OCI-LY1 (cell line): ENCODE measurements at regions not wholly inside any gene's neighbourhood (a gene's known extent, or its start where the extent isn't known, plus 50 kb on each side); places are given as distances from the start of the nearest gene placed in this dataset.

Experiments used
- H2AFZ ChIP-seq: fragments of 200-600 bp; sonication (generic), shearing (Covaris generic); 2 replicates; pipeline ENCODE4 v1.6.0; 2014; ENCODE audit warnings: antibody characterized with exemption, mild to moderate bottlenecking, low read length
- H3F3A ChIP-seq: fragments of 200-600 bp; sonication (generic), shearing (Covaris generic); 2 replicates; pipeline ENCODE4 v1.6.0; 2014; ENCODE audit warnings: mild to moderate bottlenecking, antibody characterized with exemption, low read length, moderate library complexity; ENCODE audit not compliant: insufficient read depth
- H3K27ac ChIP-seq: fragments of 200-600 bp; sonication (generic); 2 replicates; pipeline ENCODE4 v1.5.1; 2014; ENCODE audit warnings: low read length, mixed run types, mild to moderate bottlenecking, low read depth; ENCODE audit not compliant: poor library complexity, severe bottlenecking
- H3K27me3 ChIP-seq: fragments of 200-600 bp; sonication (generic); 2 replicates; pipeline ENCODE4 v1.6.0; 2014; ENCODE audit warnings: antibody characterized with exemption, mild to moderate bottlenecking, low read length, moderate library complexity; ENCODE audit not compliant: insufficient read depth
- H3K36me3 ChIP-seq: fragments of 200-600 bp; sonication (generic); 2 replicates; pipeline ENCODE4 v1.6.1; 2014; ENCODE audit warnings: mild to moderate bottlenecking, antibody characterized with exemption, low read length, moderate library complexity, mixed read lengths; ENCODE audit not compliant: insufficient read depth
- H3K4me1 ChIP-seq: fragments of 200-600 bp; sonication (generic); 2 replicates; pipeline ENCODE4 v1.5.1; 2014; ENCODE audit warnings: mild to moderate bottlenecking, low read length, moderate library complexity; ENCODE audit not compliant: insufficient read depth, severe bottlenecking
- H3K4me2 ChIP-seq: fragments of 200-600 bp; sonication (generic), shearing (Covaris generic); 2 replicates; pipeline ENCODE4 v1.6.1; 2014; ENCODE audit warnings: low read length
- H3K4me3 ChIP-seq: fragments of 200-600 bp; sonication (generic); 2 replicates; pipeline ENCODE4 v1.5.1; 2014; ENCODE audit warnings: low read length, low read depth, mild to moderate bottlenecking, mixed read lengths; ENCODE audit not compliant: poor library complexity, severe bottlenecking
- H3K79me2 ChIP-seq: fragments of 200-600 bp; shearing (Covaris generic); 2 replicates; pipeline ENCODE4 v1.6.1; 2016; ENCODE audit warnings: mixed run types, low read length, mixed read lengths; ENCODE audit not compliant: insufficient read depth
- H3K9ac ChIP-seq: fragments of 200-600 bp; sonication (generic), shearing (Covaris generic); 2 replicates; pipeline ENCODE4 v1.6.1; 2014; ENCODE audit warnings: mild to moderate bottlenecking, low read length, mixed read lengths
- H3K9me2 ChIP-seq: fragments of 200-600 bp; sonication (generic), shearing (Covaris generic); 2 replicates; pipeline ENCODE4 v1.6.1; 2014; ENCODE audit warnings: low read depth, mild to moderate bottlenecking, low read length, mixed read lengths
- H3K9me3 ChIP-seq: fragments of 200-600 bp; shearing (Covaris generic); 2 replicates; pipeline ENCODE4 v1.6.1; 2014; ENCODE audit warnings: low read length, mixed read lengths
- H4K20me1 ChIP-seq: fragments of 200-600 bp; sonication (generic), shearing (Covaris generic); 2 replicates; pipeline ENCODE4 v1.6.0; 2016; ENCODE audit warnings: mild to moderate bottlenecking, low read length; ENCODE audit not compliant: insufficient read depth
- CTCF ChIP-seq: fragments of 200-600 bp; sonication (generic), shearing (Covaris generic); IDR thresholded peaks from 2 replicates; pipeline ENCODE4 v1.5.1; 2017; ENCODE audit warnings: mild to moderate bottlenecking, antibody characterized with exemption, low read length, moderate library complexity, mixed read lengths
- EZH2 ChIP-seq: fragments of 200-600 bp; sonication (generic), shearing (Covaris generic); IDR thresholded peaks from 2 replicates; pipeline ENCODE4 v1.8.0; 2017; ENCODE audit warnings: borderline replicate concordance, mixed run types, mild to moderate bottlenecking, antibody characterized with exemption, low read length, moderate library complexity, mixed read lengths

DNA sequence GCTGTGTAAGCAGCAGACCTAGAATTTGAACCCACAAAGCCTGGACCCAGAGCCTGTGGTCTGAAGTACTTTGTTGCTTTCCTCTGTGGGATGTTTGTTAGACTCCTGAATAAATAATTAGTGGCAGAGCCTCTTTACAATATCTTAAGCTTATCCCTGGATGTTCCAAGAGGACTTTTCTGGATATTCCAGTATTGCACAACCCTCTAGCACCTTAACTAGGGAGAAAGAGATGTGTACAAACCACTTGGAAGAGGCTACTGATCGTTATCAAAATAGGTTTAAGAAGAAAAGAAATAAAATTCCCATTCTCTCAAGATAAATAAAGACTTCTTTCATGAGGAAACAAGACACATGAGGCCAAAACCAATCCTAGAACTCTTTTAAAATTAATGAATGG, 632.4 kb downstream of the CDH11 start:
- no peaks in the 10 kb centered on the region for H3K4me1 ChIP-seq
- no peak overlapping the region for H2AFZ ChIP-seq
- no peak overlapping the region for H3K27ac ChIP-seq
- no peak overlapping the region for H3K4me3 ChIP-seq
- H3K79me2 ChIP-seq, result no peaks in the 10 kb centered on the region
- no peaks in the 10 kb centered on the region for H3F3A ChIP-seq
- no peak for TF ChIP-seq EZH2
- TF ChIP-seq CTCF, result no peak
- H3K9ac ChIP-seq, result no peak overlapping the region
- H3K4me2 ChIP-seq, result no peak overlapping the region
- no peaks in the 10 kb centered on the region for H3K27me3 ChIP-seq
- no peaks in the 10 kb centered on the region for H4K20me1 ChIP-seq
- no peaks in the 10 kb centered on the region for H3K9me2 ChIP-seq
- no peaks in the 10 kb centered on the region for H3K9me3 ChIP-seq
- H3K36me3 ChIP-seq, result no peaks in the 10 kb centered on the region

GRCh38 chr16:64486561-64486960, 635.3 kb downstream of the CDH11 start:
- Histone ChIP-seq H2AFZ (no peak overlapping the region), H3K27me3 (no peaks in the 10 kb centered on the region), H4K20me1 (no peaks in the 10 kb centered on the region), H3K79me2 (no peaks in the 10 kb centered on the region), H3K9ac (no peak overlapping the region), H3K36me3 (no peaks in the 10 kb centered on the region), H3F3A (no peaks in the 10 kb centered on the region), H3K9me3 (no peaks in the 10 kb centered on the region), H3K4me1 (no peaks in the 10 kb centered on the region), H3K4me3 (no peak overlapping the region), H3K4me2 (no peak overlapping the region), H3K27ac (no peak overlapping the region), H3K9me2 (no peaks in the 10 kb centered on the region)
- TF ChIP-seq EZH2, result no peak
- no peak for TF ChIP-seq CTCF

DNA sequence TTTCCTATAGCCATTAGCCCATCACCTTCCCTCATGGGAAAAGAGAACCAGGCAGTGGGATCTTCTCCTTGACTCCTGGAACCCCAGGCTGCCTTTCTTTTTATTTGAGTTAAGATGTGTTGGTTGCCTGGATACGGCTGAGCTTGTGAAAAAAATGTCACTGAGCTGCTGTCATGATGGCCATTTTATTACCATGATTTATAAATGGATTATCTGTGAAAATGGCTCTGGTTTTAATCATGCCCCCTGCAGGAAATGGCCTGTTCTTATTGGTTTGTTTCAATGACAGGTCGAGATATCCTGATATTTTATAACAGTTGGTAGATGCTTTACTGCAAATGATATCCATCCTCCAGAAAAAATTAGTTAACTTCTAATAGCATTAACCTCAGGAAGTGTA, 640.4 kb downstream of the CDH11 start:
- Histone ChIP-seq H3K9me3 (no peaks in the 10 kb centered on the region), H3K4me2 (no peak overlapping the region), H3K4me1 (no peaks in the 10 kb centered on the region), H2AFZ (no peak overlapping the region), H4K20me1 (no peaks in the 10 kb centered on the region), H3K27me3 (no peaks in the 10 kb centered on the region), H3K9me2 (no peaks in the 10 kb centered on the region), H3K79me2 (no peaks in the 10 kb centered on the region), H3F3A (no peaks in the 10 kb centered on the region), H3K9ac (no peak overlapping the region), H3K36me3 (no peaks in the 10 kb centered on the region), H3K4me3 (no peak overlapping the region), H3K27ac (no peak overlapping the region)
- TF ChIP-seq EZH2 (no peak), CTCF (no peak)
